ENCODE measurements at regions not wholly inside any gene's neighbourhood (a gene's known extent, or its start where the extent isn't known, plus 50 kb on each side); places are given as distances from the start of the nearest gene placed in this dataset.

DNA sequence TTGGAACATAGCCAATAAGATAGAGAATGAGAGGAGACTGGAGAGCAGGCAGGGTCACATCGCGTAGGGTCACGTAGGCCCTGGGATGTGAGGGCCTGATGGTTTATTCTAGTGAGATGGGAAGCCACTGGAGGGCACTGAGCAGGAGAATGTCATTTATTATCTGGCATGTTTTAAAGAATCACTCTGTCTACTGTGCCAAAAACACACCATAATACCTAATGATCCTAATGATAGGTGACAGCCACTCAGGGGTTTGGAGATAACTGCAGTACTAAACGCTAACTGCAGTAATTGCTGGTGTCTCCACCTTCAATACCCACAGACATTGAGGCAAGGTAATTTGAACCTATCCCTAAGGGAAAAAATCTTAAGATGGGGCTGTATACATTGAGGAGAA is 185.4 kb downstream of the TTLL7 start:
- Histone ChIP-seq H3K27ac (no peak overlapping the region), H3K9me3 (ENCODE audit: low read depth) (no peaks in the 10 kb centered on the region), H3K27me3 (no peaks in the 10 kb centered on the region), H3K4me1 (ENCODE audit: low read depth) (no peaks in the 10 kb centered on the region), H3K4me3 (no peak overlapping the region), H3K36me3 (no peaks in the 10 kb centered on the region)
- TF ChIP-seq, protein P1, sequence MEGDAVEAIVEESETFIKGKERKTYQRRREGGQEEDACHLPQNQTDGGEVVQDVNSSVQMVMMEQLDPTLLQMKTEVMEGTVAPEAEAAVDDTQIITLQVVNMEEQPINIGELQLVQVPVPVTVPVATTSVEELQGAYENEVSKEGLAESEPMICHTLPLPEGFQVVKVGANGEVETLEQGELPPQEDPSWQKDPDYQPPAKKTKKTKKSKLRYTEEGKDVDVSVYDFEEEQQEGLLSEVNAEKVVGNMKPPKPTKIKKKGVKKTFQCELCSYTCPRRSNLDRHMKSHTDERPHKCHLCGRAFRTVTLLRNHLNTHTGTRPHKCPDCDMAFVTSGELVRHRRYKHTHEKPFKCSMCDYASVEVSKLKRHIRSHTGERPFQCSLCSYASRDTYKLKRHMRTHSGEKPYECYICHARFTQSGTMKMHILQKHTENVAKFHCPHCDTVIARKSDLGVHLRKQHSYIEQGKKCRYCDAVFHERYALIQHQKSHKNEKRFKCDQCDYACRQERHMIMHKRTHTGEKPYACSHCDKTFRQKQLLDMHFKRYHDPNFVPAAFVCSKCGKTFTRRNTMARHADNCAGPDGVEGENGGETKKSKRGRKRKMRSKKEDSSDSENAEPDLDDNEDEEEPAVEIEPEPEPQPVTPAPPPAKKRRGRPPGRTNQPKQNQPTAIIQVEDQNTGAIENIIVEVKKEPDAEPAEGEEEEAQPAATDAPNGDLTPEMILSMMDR (IDR thresholded peaks at IDR 0.05; ENCODE audit: low read depth, low read length): no peak
- DNase-seq (ENCODE audit: low read depth in 1 of 2, low spot score in 1 of 2): no peak

DNA sequence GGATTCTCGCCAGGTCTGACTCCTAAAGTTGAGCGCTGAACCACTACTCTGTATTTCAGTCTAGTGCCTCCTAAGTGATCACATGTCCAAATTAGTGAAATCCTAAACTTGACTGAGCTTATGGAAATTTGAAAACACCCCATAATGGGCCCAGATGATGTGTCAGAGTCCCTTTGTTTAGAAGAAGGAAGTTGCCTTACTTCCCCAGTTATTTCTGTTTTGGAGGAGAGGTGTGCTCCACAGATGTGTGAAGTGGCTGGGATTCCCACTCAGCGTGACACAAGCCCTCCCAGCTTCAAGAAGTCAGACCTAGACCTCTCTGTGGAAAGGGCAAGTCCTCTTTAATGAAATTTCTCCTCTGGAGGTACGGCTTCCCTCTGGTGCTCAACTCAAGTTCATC is 188.8 kb downstream of the TTLL7 start:
- no peak for DNase-seq (ENCODE audit: low read depth in 1 of 2, low spot score in 1 of 2)
- no peaks in the 10 kb centered on the region for H3K9me3 ChIP-seq (ENCODE audit: low read depth)
- no peaks in the 10 kb centered on the region for H3K36me3 ChIP-seq
- H3K4me3 ChIP-seq: no peak overlapping the region
- no peaks in the 10 kb centered on the region for H3K4me1 ChIP-seq (ENCODE audit: low read depth)
- H3K27me3 ChIP-seq: no peaks in the 10 kb centered on the region
- H3K27ac ChIP-seq: no peak overlapping the region
- TF ChIP-seq, protein P1 (IDR thresholded peaks at IDR 0.05; ENCODE audit: low read depth, low read length): no peak

DNA sequence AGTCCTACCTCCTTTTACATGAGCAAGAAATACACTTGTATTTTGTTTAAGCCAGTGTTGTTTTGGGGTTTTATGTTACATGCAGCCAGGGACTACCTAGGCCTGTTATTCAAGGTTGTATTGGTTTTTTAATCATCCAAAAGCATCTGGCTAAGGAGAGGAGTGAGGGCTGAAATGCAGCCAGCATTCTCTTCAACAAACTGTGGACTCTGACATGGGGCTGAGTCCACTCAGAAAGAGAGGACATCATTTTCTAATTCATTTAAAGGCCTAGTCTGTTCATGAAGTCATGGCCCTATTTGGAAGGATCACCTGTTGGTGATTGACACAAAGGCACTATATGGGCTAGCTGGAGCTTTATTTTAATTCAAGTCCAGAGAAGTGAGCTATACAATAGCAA is 190.4 kb downstream of the TTLL7 start:
- H3K27ac ChIP-seq: no peak overlapping the region
- TF ChIP-seq, protein P1 (IDR thresholded peaks at IDR 0.05; ENCODE audit: low read depth, low read length): no peak
- no peaks in the 10 kb centered on the region for H3K27me3 ChIP-seq
- H3K36me3 ChIP-seq: no peaks in the 10 kb centered on the region
- DNase-seq (ENCODE audit: low read depth in 1 of 2, low spot score in 1 of 2): no peak
- no peaks in the 10 kb centered on the region for H3K4me1 ChIP-seq (ENCODE audit: low read depth)
- no peaks in the 10 kb centered on the region for H3K9me3 ChIP-seq (ENCODE audit: low read depth)
- H3K4me3 ChIP-seq: no peak overlapping the region

DNA sequence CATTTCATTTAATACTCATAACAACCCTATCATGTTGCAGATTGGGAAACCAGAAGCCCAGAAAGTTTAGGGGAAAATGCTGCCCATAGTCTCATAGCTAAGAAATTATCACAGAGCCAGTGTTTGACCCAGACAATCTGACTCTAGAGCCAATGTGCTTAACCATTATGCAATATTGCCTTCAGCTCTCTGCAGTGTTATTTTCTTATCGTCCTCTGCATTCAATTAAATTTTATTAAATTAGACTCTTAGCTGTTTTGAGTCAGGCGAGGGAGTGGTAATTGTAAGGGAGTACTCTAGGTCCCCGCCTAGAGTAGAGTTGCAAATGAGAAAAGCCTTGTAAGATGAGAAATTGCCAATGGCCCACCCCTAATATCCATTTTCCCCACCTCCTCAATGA is 191.1 kb downstream of the TTLL7 start:
- H3K27ac ChIP-seq: no peak overlapping the region
- no peaks in the 10 kb centered on the region for H3K4me1 ChIP-seq (ENCODE audit: low read depth)
- no peak overlapping the region for H3K4me3 ChIP-seq
- no peaks in the 10 kb centered on the region for H3K27me3 ChIP-seq
- H3K36me3 ChIP-seq: no peaks in the 10 kb centered on the region
- TF ChIP-seq, protein P1 (IDR thresholded peaks at IDR 0.05; ENCODE audit: low read depth, low read length): no peak
- no peak for DNase-seq (ENCODE audit: low read depth in 1 of 2, low spot score in 1 of 2)
- H3K9me3 ChIP-seq (ENCODE audit: low read depth): no peaks in the 10 kb centered on the region

DNA sequence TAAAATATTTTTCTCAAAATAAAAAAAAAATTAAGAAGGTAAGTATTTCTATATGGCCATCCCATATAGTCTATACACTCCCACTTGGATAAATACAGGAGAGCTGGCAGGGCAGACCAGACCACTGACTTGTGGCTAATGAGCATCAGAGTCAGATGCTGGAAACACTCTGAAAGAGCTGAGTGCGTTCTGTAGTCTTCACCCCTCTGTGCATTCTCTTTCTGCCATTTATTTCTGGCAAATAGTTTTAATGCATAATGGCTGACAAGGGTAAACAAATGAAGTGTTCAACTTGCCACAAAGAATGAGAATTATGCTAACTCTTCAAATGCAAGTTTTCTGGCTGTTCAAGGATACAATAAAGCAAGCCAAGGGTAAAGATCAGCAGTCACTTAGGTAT is 191.7 kb downstream of the TTLL7 start:
- DNase-seq (ENCODE audit: low read depth in 1 of 2, low spot score in 1 of 2): no peak
- Histone ChIP-seq H3K4me3 (no peak overlapping the region), H3K27me3 (no peaks in the 10 kb centered on the region), H3K36me3 (no peaks in the 10 kb centered on the region), H3K9me3 (ENCODE audit: low read depth) (no peaks in the 10 kb centered on the region), H3K4me1 (ENCODE audit: low read depth) (no peaks in the 10 kb centered on the region), H3K27ac (no peak overlapping the region)
- TF ChIP-seq, protein P1 (IDR thresholded peaks at IDR 0.05; ENCODE audit: low read depth, low read length): no peak

DNA sequence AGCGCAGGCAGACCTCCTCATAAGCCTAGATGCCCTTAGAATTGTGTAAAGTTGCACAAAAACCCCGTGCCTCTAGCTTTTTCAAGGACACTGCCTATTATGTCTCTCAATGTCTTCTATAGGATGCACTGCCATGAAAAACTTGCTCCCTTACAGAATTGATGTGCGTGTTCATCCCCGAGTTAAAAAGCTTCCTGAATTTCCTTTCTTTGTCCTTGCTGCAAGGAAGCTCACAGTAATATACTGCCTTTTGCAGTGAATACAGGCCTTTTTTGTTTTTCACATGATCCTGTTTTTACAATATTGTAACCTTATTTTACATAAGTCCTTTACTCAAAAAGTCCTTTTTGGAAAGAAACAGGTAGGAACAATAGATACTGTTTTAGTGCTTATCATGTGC is 193.0 kb downstream of the TTLL7 start:
- H3K9me3 ChIP-seq (ENCODE audit: low read depth): no peaks in the 10 kb centered on the region
- H3K27me3 ChIP-seq: no peaks in the 10 kb centered on the region
- no peak overlapping the region for H3K27ac ChIP-seq
- no peaks in the 10 kb centered on the region for H3K4me1 ChIP-seq (ENCODE audit: low read depth)
- DNase-seq (ENCODE audit: low read depth in 1 of 2, low spot score in 1 of 2): no peak
- no peak overlapping the region for H3K4me3 ChIP-seq
- no peaks in the 10 kb centered on the region for H3K36me3 ChIP-seq
- TF ChIP-seq, protein P1 (IDR thresholded peaks at IDR 0.05; ENCODE audit: low read depth, low read length): no peak
